Mesendoderm (in vitro differentiated cells): ENCODE measurements at regions not wholly inside any gene's neighbourhood (a gene's known extent, or its start where the extent isn't known, plus 50 kb on each side); places are given as distances from the start of the nearest gene placed in this dataset.

Experiments
- DNase-seq: peaks from one replicate; pipeline ENCODE4 v3.0.0; 2013
- H2AK5ac ChIP-seq: 2 replicates; pipeline ENCODE4 v1.6.1; 2013; ENCODE audit warnings: low read length, inconsistent platforms
- H2BK120ac ChIP-seq: 2 replicates; pipeline ENCODE4 v1.6.1; 2013; ENCODE audit warnings: low read depth, mild to moderate bottlenecking, low read length, moderate library complexity, mixed read lengths
- H2BK15ac ChIP-seq: replicated peaks from 2 replicates; pipeline ENCODE4 v1.6.1; 2013; ENCODE audit warnings: low read depth, mild to moderate bottlenecking, moderate library complexity
- H2BK5ac ChIP-seq: 2 replicates; pipeline ENCODE4 v1.6.1; 2013; ENCODE audit warnings: low read length, inconsistent platforms
- H3K18ac ChIP-seq: 2 replicates; pipeline ENCODE4 v1.6.1; 2013; ENCODE audit warnings: mild to moderate bottlenecking, low read length, mixed read lengths
- H3K23ac ChIP-seq: one replicate; pipeline ENCODE4 v1.6.1; 2013; ENCODE audit warnings: low read length
- H3K27ac ChIP-seq: 2 replicates; pipeline ENCODE4 v1.5.1; 2013; ENCODE audit warnings: low read depth, mild to moderate bottlenecking, inconsistent platforms, low read length, moderate library complexity
- H3K27me3 ChIP-seq: 2 replicates; pipeline ENCODE4 v1.6.1; 2013; ENCODE audit warnings: low read length, control low read depth, mild to moderate bottlenecking, inconsistent platforms; ENCODE audit not compliant: insufficient read depth, poor library complexity
- H3K36me3 ChIP-seq: 2 replicates; pipeline ENCODE4 v1.6.1; 2013; ENCODE audit warnings: low read length, inconsistent platforms; ENCODE audit not compliant: control insufficient read depth, insufficient read depth
- H3K4ac ChIP-seq: one replicate; pipeline ENCODE4 v1.6.1; 2013; ENCODE audit warnings: low read depth, mild to moderate bottlenecking, low read length, moderate library complexity
- H3K4me1 ChIP-seq: 2 replicates; pipeline ENCODE4 v1.6.1; 2013; ENCODE audit warnings: low read depth, low read length, inconsistent platforms; ENCODE audit not compliant: control insufficient read depth
- H3K4me2 ChIP-seq: 2 replicates; pipeline ENCODE4 v1.6.1; 2013; ENCODE audit warnings: low read length
- H3K4me3 ChIP-seq: 2 replicates; pipeline ENCODE4 v1.5.1; 2013; ENCODE audit warnings: mild to moderate bottlenecking, low read length
- H3K56ac ChIP-seq: one replicate; pipeline ENCODE4 v1.6.1; 2013; ENCODE audit warnings: low read length
- H3K79me1 ChIP-seq: 2 replicates; pipeline ENCODE4 v1.6.1; 2013; ENCODE audit warnings: low read length, inconsistent platforms
- H3K79me2 ChIP-seq: 2 replicates; pipeline ENCODE4 v1.6.1; 2013; ENCODE audit warnings: mild to moderate bottlenecking, low read length; ENCODE audit not compliant: control insufficient read depth, insufficient read depth
- H3K9ac ChIP-seq: 2 replicates; pipeline ENCODE4 v1.6.1; 2013; ENCODE audit warnings: low read length, inconsistent platforms
- H4K5ac ChIP-seq: one replicate; pipeline ENCODE4 v1.6.1; 2013; ENCODE audit warnings: low read length
- H4K8ac ChIP-seq: one replicate; pipeline ENCODE4 v1.6.1; 2013; ENCODE audit warnings: low read depth, mild to moderate bottlenecking, control low read depth, low read length, moderate library complexity
- WGBS: extraction: QIAGEN DNeasy Blood & Tissue Kit; methylation state at CpG from one replicate; pipeline ENCODE4 v1.1.7; 2013; ENCODE audit warnings: low lambda C conversion rate, missing lambda C conversion rate; ENCODE audit not compliant: insufficient coverage; ENCODE audit errors: extremely low coverage; 5-methylcytosine and 5-hydroxymethylcytosine counted together

DNA sequence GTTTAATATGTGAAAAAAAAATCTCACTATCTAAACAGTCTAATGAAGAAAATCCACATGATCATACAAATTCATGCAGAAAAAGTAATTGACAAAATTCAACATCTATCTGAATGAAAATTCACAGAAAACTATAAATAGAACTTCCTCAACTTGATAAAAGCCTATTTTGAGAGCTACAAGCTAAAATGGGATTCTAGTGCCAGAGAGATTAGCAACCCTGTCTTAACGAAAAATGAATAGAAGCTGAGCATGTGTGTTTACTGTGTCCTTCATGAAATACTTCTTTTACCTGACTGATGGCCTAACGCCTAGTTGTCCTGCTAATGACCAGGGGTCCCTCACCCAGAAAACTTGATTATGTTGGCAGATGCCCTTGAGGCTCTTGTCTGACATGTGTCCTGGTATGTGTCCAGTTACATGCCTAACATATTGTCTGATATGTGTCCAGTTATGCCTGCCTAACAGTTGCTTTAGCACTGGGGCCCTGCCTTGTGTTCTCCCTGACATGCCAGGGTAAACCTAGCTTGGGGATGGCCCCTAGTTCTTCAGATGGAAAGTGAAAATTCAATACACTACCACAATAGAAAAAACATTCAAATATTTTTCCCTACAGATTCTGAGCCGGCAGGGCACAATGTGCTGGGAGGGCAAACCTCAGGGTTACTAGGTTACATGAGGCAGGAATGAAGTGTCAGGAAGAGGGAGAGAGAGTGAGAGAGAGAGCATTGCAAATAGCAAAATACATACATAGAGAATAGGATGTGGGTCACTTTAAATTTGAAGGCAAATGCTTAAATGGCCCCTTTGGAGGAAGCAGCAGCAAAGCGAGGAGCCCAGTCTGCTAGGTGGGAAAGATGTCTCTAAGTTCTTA is 834.0 kb downstream of the CDH11 start:
- Histone ChIP-seq H3K27ac (no peak overlapping the region), H3K79me1 (no peaks in the 10 kb centered on the region), H3K4ac (no peak overlapping the region), H3K56ac (no peak overlapping the region), H3K36me3 (no peaks in the 10 kb centered on the region), H3K4me1 (no peaks in the 10 kb centered on the region), H3K23ac (no peak overlapping the region), H3K27me3 (no peaks in the 10 kb centered on the region), H2BK15ac (no peak overlapping the region), H4K8ac (no peak overlapping the region), H3K79me2 (no peaks in the 10 kb centered on the region), H3K4me3 (no peak overlapping the region), H3K4me2 (no peak overlapping the region), H2AK5ac (no peak overlapping the region), H3K18ac (no peak overlapping the region), H3K9ac (no peak overlapping the region), H4K5ac (no peak overlapping the region), H2BK5ac (no peak overlapping the region), H2BK120ac (no peak overlapping the region)
- DNase-seq, result no peak
- WGBS, result no CpG with 5 or more reads among the region's 4 CpGs

DNA sequence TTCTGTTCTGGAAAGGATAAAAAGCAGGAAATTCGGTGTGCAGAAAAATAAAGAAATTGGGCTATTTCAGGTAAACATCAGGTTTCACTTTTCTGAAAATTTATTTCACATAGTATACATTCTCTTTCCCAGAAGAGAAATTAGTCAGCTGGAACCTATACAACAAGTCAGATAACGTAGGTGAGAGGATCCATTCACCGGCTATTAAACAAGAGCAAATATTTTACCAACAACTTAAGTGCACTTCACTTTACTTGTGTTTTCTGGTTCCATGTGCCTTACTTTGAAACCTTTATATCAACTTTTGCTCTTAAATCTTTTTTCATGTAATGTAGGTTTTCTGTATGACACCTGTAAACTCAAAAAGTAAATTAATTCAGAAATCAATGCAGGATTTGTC is 839.7 kb downstream of the CDH11 start:
- no peak overlapping the region for H3K56ac ChIP-seq
- no peak overlapping the region for H3K4me2 ChIP-seq
- H3K27ac ChIP-seq, result no peak overlapping the region
- no CpG with 5 or more reads among the region's 3 CpGs for WGBS
- no peak overlapping the region for H2AK5ac ChIP-seq
- H3K18ac ChIP-seq, result no peak overlapping the region
- H3K4me3 ChIP-seq, result no peak overlapping the region
- no peak overlapping the region for H2BK15ac ChIP-seq
- DNase-seq, result no peak
- H4K5ac ChIP-seq, result no peak overlapping the region
- H3K23ac ChIP-seq, result no peak overlapping the region
- H2BK120ac ChIP-seq, result no peak overlapping the region
- H4K8ac ChIP-seq, result no peak overlapping the region
- no peaks in the 10 kb centered on the region for H3K4me1 ChIP-seq
- H3K36me3 ChIP-seq, result no peaks in the 10 kb centered on the region
- no peak overlapping the region for H2BK5ac ChIP-seq
- no peaks in the 10 kb centered on the region for H3K79me1 ChIP-seq
- H3K9ac ChIP-seq, result no peak overlapping the region
- H3K4ac ChIP-seq, result no peak overlapping the region
- H3K27me3 ChIP-seq, result no peaks in the 10 kb centered on the region
- no peaks in the 10 kb centered on the region for H3K79me2 ChIP-seq

DNA sequence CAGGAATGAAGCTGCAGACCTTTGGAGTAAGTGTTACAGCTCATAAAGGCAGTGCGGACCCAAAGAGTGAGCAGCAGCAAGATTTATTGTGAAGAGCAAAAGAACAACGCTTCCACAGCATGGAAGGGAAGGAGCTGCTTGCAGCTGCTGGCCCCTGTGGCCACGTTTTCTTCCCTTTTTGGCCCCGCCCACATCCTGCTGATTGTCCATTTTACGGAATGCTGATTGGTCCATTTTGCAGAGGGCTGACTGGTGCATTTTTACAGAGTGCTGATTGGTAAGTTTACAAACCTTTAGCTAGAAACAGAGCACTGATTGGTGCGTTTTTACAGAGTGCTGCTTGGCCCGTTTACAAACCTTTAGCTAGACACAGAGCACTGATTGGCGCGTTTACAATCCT is 841.5 kb downstream of the CDH11 start:
- H4K8ac ChIP-seq, result no peak overlapping the region
- no peak overlapping the region for H2AK5ac ChIP-seq
- H3K4me2 ChIP-seq, result no peak overlapping the region
- H3K9ac ChIP-seq, result no peak overlapping the region
- H3K79me2 ChIP-seq, result no peaks in the 10 kb centered on the region
- H3K27ac ChIP-seq, result no peak overlapping the region
- H3K18ac ChIP-seq, result no peak overlapping the region
- H3K27me3 ChIP-seq, result no peaks in the 10 kb centered on the region
- H3K56ac ChIP-seq, result no peak overlapping the region
- no peaks in the 10 kb centered on the region for H3K4me1 ChIP-seq
- no peak overlapping the region for H3K4ac ChIP-seq
- no peak overlapping the region for H3K4me3 ChIP-seq
- no peak overlapping the region for H2BK15ac ChIP-seq
- H4K5ac ChIP-seq, result no peak overlapping the region
- no CpG with 5 or more reads among the region's 9 CpGs for WGBS
- no peak overlapping the region for H3K23ac ChIP-seq
- H3K36me3 ChIP-seq, result no peaks in the 10 kb centered on the region
- H2BK120ac ChIP-seq, result no peak overlapping the region
- H3K79me1 ChIP-seq, result no peaks in the 10 kb centered on the region
- DNase-seq, result peak; percentile 1
- H2BK5ac ChIP-seq, result no peak overlapping the region

DNA sequence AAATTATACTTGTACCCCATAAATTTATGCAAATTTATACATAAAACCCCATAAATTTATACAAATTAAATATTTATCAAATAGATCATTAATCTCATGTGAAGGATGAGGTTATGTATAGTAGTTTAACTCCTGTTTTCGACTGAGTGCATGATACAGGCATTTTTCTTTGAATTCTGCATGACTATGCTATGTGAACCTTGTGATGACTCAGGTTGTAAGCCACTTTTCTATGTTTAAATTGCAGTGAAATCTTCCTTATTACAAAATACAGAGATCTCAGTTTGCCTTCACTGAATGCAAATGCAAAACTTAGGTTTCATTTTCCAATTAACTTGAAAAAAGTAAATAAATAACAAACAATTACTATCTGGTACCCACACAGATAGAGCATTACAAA is 843.7 kb downstream of the CDH11 start:
- DNase-seq, result no peak
- Histone ChIP-seq H2AK5ac (no peak overlapping the region), H2BK120ac (no peak overlapping the region), H3K27me3 (no peaks in the 10 kb centered on the region), H3K9ac (no peak overlapping the region), H3K56ac (no peak overlapping the region), H3K4me1 (no peaks in the 10 kb centered on the region), H2BK5ac (no peak overlapping the region), H3K27ac (no peak overlapping the region), H2BK15ac (no peak overlapping the region), H3K23ac (no peak overlapping the region), H4K8ac (no peak overlapping the region), H3K79me2 (no peaks in the 10 kb centered on the region), H3K18ac (no peak overlapping the region), H3K4me2 (no peak overlapping the region), H3K79me1 (no peaks in the 10 kb centered on the region), H3K4me3 (no peak overlapping the region), H3K36me3 (no peaks in the 10 kb centered on the region), H4K5ac (no peak overlapping the region), H3K4ac (no peak overlapping the region)
- WGBS, result no CpG with 5 or more reads among the region's 1 CpG

DNA sequence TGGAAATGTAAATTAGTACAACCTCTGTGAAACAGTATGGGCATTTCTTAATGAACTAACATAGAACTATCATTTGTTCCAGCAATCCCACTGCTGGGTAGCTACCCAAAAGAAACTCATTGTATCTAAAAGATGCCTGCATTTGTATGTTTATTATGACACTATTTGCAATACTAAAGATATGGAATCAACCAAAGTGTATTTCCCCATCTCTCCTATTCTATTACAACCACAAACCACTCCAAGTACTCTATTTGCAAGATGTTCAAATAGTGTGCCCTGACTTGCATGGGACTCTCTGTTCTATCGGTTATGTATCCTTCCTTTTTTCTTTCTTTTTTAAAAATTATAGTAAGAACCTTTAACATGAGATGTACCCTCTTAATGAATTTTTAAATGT is 845.2 kb downstream of the CDH11 start:
- no peaks in the 10 kb centered on the region for H3K36me3 ChIP-seq
- no peak overlapping the region for H3K56ac ChIP-seq
- H4K8ac ChIP-seq, result no peak overlapping the region
- H3K27ac ChIP-seq, result no peak overlapping the region
- H4K5ac ChIP-seq, result no peak overlapping the region
- WGBS, result no CpG with 5 or more reads among the region's 1 CpG
- H3K9ac ChIP-seq, result no peak overlapping the region
- no peak overlapping the region for H2BK5ac ChIP-seq
- no peak overlapping the region for H2BK120ac ChIP-seq
- H3K27me3 ChIP-seq, result no peaks in the 10 kb centered on the region
- no peak overlapping the region for H3K4me3 ChIP-seq
- DNase-seq, result no peak
- H2BK15ac ChIP-seq, result no peak overlapping the region
- H3K4me2 ChIP-seq, result no peak overlapping the region
- no peak overlapping the region for H3K4ac ChIP-seq
- H3K18ac ChIP-seq, result no peak overlapping the region
- no peaks in the 10 kb centered on the region for H3K79me1 ChIP-seq
- H3K4me1 ChIP-seq, result no peaks in the 10 kb centered on the region
- H3K23ac ChIP-seq, result no peak overlapping the region
- no peaks in the 10 kb centered on the region for H3K79me2 ChIP-seq
- no peak overlapping the region for H2AK5ac ChIP-seq

DNA sequence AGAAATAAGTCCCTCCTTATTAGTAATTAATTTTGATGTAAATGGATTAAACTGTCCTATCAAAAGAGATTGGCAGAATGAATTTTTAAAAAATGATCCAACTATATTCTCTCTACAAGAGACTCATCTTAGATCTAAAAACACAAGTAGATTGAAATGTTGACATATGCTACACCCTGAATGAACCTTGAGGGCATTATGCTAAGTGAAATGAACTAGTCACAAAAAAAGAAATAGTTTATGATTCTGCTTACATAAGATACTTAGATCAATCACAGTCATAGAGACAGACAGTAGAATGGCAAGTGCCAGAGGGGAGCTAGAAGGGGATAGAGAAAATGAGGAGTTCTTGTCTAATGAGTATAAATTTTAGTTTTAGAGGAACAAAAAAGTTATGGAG is 849.8 kb downstream of the CDH11 start:
- H3K4ac ChIP-seq, result no peak overlapping the region
- H3K9ac ChIP-seq, result no peak overlapping the region
- no peak overlapping the region for H3K27ac ChIP-seq
- no peak overlapping the region for H4K5ac ChIP-seq
- no peak overlapping the region for H4K8ac ChIP-seq
- no peak overlapping the region for H3K18ac ChIP-seq
- no peaks in the 10 kb centered on the region for H3K36me3 ChIP-seq
- no peak overlapping the region for H3K56ac ChIP-seq
- no peak overlapping the region for H3K4me2 ChIP-seq
- DNase-seq, result no peak
- H3K79me1 ChIP-seq, result no peaks in the 10 kb centered on the region
- H3K23ac ChIP-seq, result no peak overlapping the region
- no peak overlapping the region for H3K4me3 ChIP-seq
- H2BK15ac ChIP-seq, result no peak overlapping the region
- H2BK120ac ChIP-seq, result no peak overlapping the region
- H2BK5ac ChIP-seq, result no peak overlapping the region
- no peaks in the 10 kb centered on the region for H3K4me1 ChIP-seq
- no peaks in the 10 kb centered on the region for H3K79me2 ChIP-seq
- H3K27me3 ChIP-seq, result no peaks in the 10 kb centered on the region
- H2AK5ac ChIP-seq, result no peak overlapping the region
